Transverse colon (tissue), 3 donors: ENCODE measurements at regions not wholly inside any gene's neighbourhood (a gene's known extent, or its start where the extent isn't known, plus 50 kb on each side); places are given as distances from the start of the nearest gene placed in this dataset.

Experiments used
- EP300 ChIP-seq: sonication (generic); formaldehyde crosslinking; IDR thresholded peaks from one replicate; pipeline ENCODE4 v1.6.1; 2017; ENCODE audit warnings: antibody characterized with exemption, low read depth
- POLR2A ChIP-seq: fragments of 450-650 bp; IDR thresholded peaks from one replicate; pipeline ENCODE4 v1.6.1; 2016; ENCODE audit warnings: antibody characterized with exemption, mild to moderate bottlenecking, moderate library complexity
- TF ChIP-seq, protein P1 (sequence below), 5 experiments: fragments of 200-600 bp in 3 of 5; fragments of 450-650 bp in 2 of 5; sonication (generic) in 3 of 5; IDR thresholded peaks; 1 replicate in 2 of 5; 2 replicates in 3 of 5; pipeline ENCODE4 v1.5.1; 2016 to 2017; ENCODE audit warnings: antibody characterized with exemption in 5 of 5, inconsistent platforms in 3 of 5, mild to moderate bottlenecking in 2 of 5, moderate library complexity in 1 of 5

DNA sequence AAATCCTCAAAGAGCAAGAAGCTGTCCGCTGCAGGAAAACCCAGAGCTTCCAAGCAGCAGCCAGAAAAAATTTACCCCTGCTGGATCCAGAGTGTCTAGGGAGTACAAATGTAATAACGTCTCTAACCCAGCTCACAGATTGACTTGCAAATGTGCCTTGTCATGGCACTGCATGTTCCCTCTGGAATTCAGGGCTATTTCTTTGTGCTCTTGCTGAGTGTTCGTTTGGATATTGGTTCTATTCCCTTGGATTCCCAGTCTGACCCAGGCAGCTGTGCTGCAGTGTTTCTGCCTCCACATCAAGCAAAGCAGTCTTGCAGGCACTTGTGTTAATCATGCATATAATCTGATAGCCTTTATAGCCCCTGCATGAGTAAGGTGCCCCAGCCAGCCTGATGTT is 209.9 kb upstream of the GHITM start:
- TF ChIP-seq, protein P1, sequence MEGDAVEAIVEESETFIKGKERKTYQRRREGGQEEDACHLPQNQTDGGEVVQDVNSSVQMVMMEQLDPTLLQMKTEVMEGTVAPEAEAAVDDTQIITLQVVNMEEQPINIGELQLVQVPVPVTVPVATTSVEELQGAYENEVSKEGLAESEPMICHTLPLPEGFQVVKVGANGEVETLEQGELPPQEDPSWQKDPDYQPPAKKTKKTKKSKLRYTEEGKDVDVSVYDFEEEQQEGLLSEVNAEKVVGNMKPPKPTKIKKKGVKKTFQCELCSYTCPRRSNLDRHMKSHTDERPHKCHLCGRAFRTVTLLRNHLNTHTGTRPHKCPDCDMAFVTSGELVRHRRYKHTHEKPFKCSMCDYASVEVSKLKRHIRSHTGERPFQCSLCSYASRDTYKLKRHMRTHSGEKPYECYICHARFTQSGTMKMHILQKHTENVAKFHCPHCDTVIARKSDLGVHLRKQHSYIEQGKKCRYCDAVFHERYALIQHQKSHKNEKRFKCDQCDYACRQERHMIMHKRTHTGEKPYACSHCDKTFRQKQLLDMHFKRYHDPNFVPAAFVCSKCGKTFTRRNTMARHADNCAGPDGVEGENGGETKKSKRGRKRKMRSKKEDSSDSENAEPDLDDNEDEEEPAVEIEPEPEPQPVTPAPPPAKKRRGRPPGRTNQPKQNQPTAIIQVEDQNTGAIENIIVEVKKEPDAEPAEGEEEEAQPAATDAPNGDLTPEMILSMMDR (IDR thresholded peaks at IDR 0.05) = no peak
- TF ChIP-seq EP300 (no peak), POLR2A (no peak)
